Kidney epithelial cell (primary cell): ENCODE measurements at regions not wholly inside any gene's neighbourhood (a gene's known extent, or its start where the extent isn't known, plus 50 kb on each side); places are given as distances from the start of the nearest gene placed in this dataset.
A peak's percentile ranks its signal among the peaks of the same experiment; 100 is the strongest.

ENCODE experiments used
- DNase-seq: peaks from one replicate; pipeline ENCODE4 v3.0.0-alpha.2; 2010; ENCODE audit warnings: low read depth
- H3K27me3 ChIP-seq: 2 replicates; pipeline ENCODE4 v1.6.0; 2011; ENCODE audit warnings: low read length; ENCODE audit not compliant: control insufficient read depth, insufficient read depth
- H3K36me3 ChIP-seq: 2 replicates; pipeline ENCODE4 v1.5.1; 2011; ENCODE audit warnings: low read length; ENCODE audit not compliant: control insufficient read depth, insufficient read depth
- H3K4me3 ChIP-seq: 2 replicates; pipeline ENCODE4 v1.5.1; 2011; ENCODE audit warnings: low read depth, mild to moderate bottlenecking, control low read depth, low read length
- CTCF ChIP-seq: IDR thresholded peaks from 2 replicates; pipeline ENCODE4 v1.5.1; 2011; ENCODE audit warnings: mild to moderate bottlenecking, moderate library complexity, low read length, control low read depth, inconsistent platforms; ENCODE audit not compliant: insufficient read depth, poor library complexity, severe bottlenecking

GRCh38 chr1:10864776-10865175 is 68.3 kb upstream of the CASZ1 start:
- Histone ChIP-seq H3K36me3 (no peaks in the 10 kb centered on the region), H3K4me3 (no peak overlapping the region), H3K27me3 (peaks cover 55% of the 10 kb centered on the region)
- no peak for TF ChIP-seq CTCF
- DNase-seq = no peak

- Histone ChIP-seq H3K27me3 (peaks cover 50% of the 10 kb centered on the region), H3K4me3 (no peak overlapping the region), H3K36me3 (no peaks in the 10 kb centered on the region)
- DNase-seq = no peak
- TF ChIP-seq CTCF = no peak
These were observed 69.3 kb upstream of the CASZ1 start for GRCh38 chr1:10865518-10866320.

GRCh38 chr1:10866321-10867093 is 70.1 kb upstream of the CASZ1 start:
- H3K27me3 ChIP-seq = peaks cover 45% of the 10 kb centered on the region
- H3K36me3 ChIP-seq = no peaks in the 10 kb centered on the region
- DNase-seq = no peak
- H3K4me3 ChIP-seq = peak overlapping the region; percentile 28
- TF ChIP-seq CTCF = no peak

- DNase-seq = no peak
- H3K36me3 ChIP-seq = no peaks in the 10 kb centered on the region
- peak overlapping the region; percentile 24 for H3K4me3 ChIP-seq
- TF ChIP-seq CTCF = no peak
- H3K27me3 ChIP-seq = peaks cover 39% of the 10 kb centered on the region
These were observed 70.8 kb upstream of the CASZ1 start for GRCh38 chr1:10867138-10867721.

- no peak for TF ChIP-seq CTCF
- no peaks in the 10 kb centered on the region for H3K36me3 ChIP-seq
- no peak for DNase-seq
- no peak overlapping the region for H3K4me3 ChIP-seq
- peaks cover 37% of the 10 kb centered on the region for H3K27me3 ChIP-seq
These were observed 71.6 kb upstream of the CASZ1 start for GRCh38 chr1:10867914-10868598.
